ENCODE measurements at regions not wholly inside any gene's neighbourhood (a gene's known extent, or its start where the extent isn't known, plus 50 kb on each side); places are given as distances from the start of the nearest gene placed in this dataset.

- no peak overlapping the region for H3K9ac ChIP-seq (ENCODE audit: low read depth, low read length)
- H3K79me2 ChIP-seq (ENCODE audit: insufficient read depth, low read length), result no peaks in the 10 kb centered on the region
- no peak overlapping the region for H3K4me2 ChIP-seq (ENCODE audit: insufficient read depth, low read length)
- no peak overlapping the region for H3K27ac ChIP-seq (ENCODE audit: low read length)
- ATAC-seq (ENCODE audit: insufficient read depth, low read depth) (no peak), DNase-seq (no peak)
- H3K4me3 ChIP-seq (ENCODE audit: low read depth in 1 of 2, low read length in 2 of 2), result no peak overlapping the region
- no peaks in the 10 kb centered on the region for H3K9me3 ChIP-seq (ENCODE audit: insufficient read depth, low read length, severe bottlenecking)
- no peaks in the 10 kb centered on the region for H3K36me3 ChIP-seq (ENCODE audit: insufficient read depth, low read length)
- TF ChIP-seq EZH2 (IDR thresholded peaks at IDR 0.05; ENCODE audit: borderline replicate concordance, low read depth, low read length, severe bottlenecking), result no peak
- TF ChIP-seq, protein P1, sequence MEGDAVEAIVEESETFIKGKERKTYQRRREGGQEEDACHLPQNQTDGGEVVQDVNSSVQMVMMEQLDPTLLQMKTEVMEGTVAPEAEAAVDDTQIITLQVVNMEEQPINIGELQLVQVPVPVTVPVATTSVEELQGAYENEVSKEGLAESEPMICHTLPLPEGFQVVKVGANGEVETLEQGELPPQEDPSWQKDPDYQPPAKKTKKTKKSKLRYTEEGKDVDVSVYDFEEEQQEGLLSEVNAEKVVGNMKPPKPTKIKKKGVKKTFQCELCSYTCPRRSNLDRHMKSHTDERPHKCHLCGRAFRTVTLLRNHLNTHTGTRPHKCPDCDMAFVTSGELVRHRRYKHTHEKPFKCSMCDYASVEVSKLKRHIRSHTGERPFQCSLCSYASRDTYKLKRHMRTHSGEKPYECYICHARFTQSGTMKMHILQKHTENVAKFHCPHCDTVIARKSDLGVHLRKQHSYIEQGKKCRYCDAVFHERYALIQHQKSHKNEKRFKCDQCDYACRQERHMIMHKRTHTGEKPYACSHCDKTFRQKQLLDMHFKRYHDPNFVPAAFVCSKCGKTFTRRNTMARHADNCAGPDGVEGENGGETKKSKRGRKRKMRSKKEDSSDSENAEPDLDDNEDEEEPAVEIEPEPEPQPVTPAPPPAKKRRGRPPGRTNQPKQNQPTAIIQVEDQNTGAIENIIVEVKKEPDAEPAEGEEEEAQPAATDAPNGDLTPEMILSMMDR (IDR thresholded peaks at IDR 0.05; ENCODE audit: borderline replicate concordance, extremely low read depth, low read length, poor library complexity, severe bottlenecking), result no peak
- no peaks in the 10 kb centered on the region for H3K4me1 ChIP-seq (ENCODE audit: insufficient read depth, low read length)
- no peaks in the 10 kb centered on the region for H4K20me1 ChIP-seq (ENCODE audit: insufficient read depth, low read length)
- H2AFZ ChIP-seq (ENCODE audit: low read depth, low read length), result no peak overlapping the region
- no peaks in the 10 kb centered on the region for H3K27me3 ChIP-seq (ENCODE audit: insufficient read depth, low read length, poor library complexity)
Observed at GRCh38 chr4:101501421-101501820, 154.1 kb upstream of the PPP3CA start.

GRCh38 chr4:101500742-101501141 is 153.4 kb upstream of the PPP3CA start:
- Histone ChIP-seq H3K4me1 (ENCODE audit: insufficient read depth, low read length) (no peaks in the 10 kb centered on the region), H3K27me3 (ENCODE audit: insufficient read depth, low read length, poor library complexity) (no peaks in the 10 kb centered on the region), H3K36me3 (ENCODE audit: insufficient read depth, low read length) (no peaks in the 10 kb centered on the region), H3K4me2 (ENCODE audit: insufficient read depth, low read length) (no peak overlapping the region), H3K9me3 (ENCODE audit: insufficient read depth, low read length, severe bottlenecking) (no peaks in the 10 kb centered on the region), H4K20me1 (ENCODE audit: insufficient read depth, low read length) (no peaks in the 10 kb centered on the region), H3K4me3 (ENCODE audit: low read depth in 1 of 2, low read length in 2 of 2) (no peak overlapping the region), H3K9ac (ENCODE audit: low read depth, low read length) (no peak overlapping the region), H3K27ac (ENCODE audit: low read length) (no peak overlapping the region), H2AFZ (ENCODE audit: low read depth, low read length) (no peak overlapping the region), H3K79me2 (ENCODE audit: insufficient read depth, low read length) (no peaks in the 10 kb centered on the region)
- no peak for TF ChIP-seq EZH2 (IDR thresholded peaks at IDR 0.05; ENCODE audit: borderline replicate concordance, low read depth, low read length, severe bottlenecking)
- TF ChIP-seq, protein P1 (IDR thresholded peaks at IDR 0.05; ENCODE audit: borderline replicate concordance, extremely low read depth, low read length, poor library complexity, severe bottlenecking), result no peak
- ATAC-seq (ENCODE audit: insufficient read depth, low read depth) (no peak), DNase-seq (no peak)

DNA sequence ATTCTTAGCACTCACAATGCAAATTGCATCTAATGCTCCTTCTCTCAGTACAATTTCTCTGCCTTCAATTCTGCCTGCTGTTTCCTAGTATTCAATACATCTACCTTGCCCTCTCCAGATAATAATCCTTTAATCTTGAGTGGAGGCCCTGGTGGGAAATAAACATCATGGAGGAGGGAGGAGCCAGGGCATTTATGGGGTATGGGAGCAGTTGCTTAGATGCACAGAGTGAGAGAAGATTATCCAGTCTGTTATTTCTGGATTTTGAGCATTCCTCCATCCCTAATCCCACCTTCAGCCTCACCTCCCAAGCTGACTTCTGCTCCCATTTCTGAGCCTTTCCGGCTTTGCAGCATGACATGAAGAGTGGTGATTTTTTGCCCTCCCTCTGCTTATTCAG is 127.9 kb upstream of the PPP3CA start:
- no peak for TF ChIP-seq EZH2 (IDR thresholded peaks at IDR 0.05; ENCODE audit: borderline replicate concordance, low read depth, low read length, severe bottlenecking)
- TF ChIP-seq, protein P1 (IDR thresholded peaks at IDR 0.05; ENCODE audit: borderline replicate concordance, extremely low read depth, low read length, poor library complexity, severe bottlenecking), result no peak
- Histone ChIP-seq H3K4me2 (ENCODE audit: insufficient read depth, low read length) (no peak overlapping the region), H3K4me3 (ENCODE audit: low read depth in 1 of 2, low read length in 2 of 2) (no peak overlapping the region), H3K27me3 (ENCODE audit: insufficient read depth, low read length, poor library complexity) (no peaks in the 10 kb centered on the region), H3K4me1 (ENCODE audit: insufficient read depth, low read length) (no peaks in the 10 kb centered on the region), H3K9ac (ENCODE audit: low read depth, low read length) (no peak overlapping the region), H2AFZ (ENCODE audit: low read depth, low read length) (no peak overlapping the region), H3K79me2 (ENCODE audit: insufficient read depth, low read length) (no peaks in the 10 kb centered on the region), H3K9me3 (ENCODE audit: insufficient read depth, low read length, severe bottlenecking) (no peaks in the 10 kb centered on the region), H3K27ac (ENCODE audit: low read length) (no peak overlapping the region), H4K20me1 (ENCODE audit: insufficient read depth, low read length) (no peaks in the 10 kb centered on the region), H3K36me3 (ENCODE audit: insufficient read depth, low read length) (no peaks in the 10 kb centered on the region)
- DNase-seq, result no peak
- no peak for ATAC-seq (ENCODE audit: insufficient read depth, low read depth)

DNA sequence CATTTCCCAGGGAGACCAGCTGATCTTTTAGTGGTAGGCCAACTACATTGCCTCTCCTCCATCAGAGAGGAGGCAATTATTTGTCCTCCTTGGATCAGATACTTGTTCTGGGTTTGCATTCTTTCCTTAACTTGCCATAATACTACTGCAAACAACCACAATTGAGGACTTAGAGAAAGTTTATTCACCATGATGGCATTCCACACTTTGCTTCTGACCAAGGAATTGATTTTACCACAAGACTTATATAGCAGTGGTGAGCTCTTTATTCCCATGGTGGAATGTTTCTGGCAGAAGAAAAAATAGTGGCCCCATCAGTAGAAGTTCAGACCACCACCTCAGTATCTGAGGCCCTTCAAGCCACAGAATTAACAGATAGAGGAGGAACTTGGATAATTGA is 123.9 kb upstream of the PPP3CA start:
- H3K4me2 ChIP-seq (ENCODE audit: insufficient read depth, low read length), result no peak overlapping the region
- no peaks in the 10 kb centered on the region for H3K27me3 ChIP-seq (ENCODE audit: insufficient read depth, low read length, poor library complexity)
- H3K79me2 ChIP-seq (ENCODE audit: insufficient read depth, low read length), result no peaks in the 10 kb centered on the region
- ATAC-seq (ENCODE audit: insufficient read depth, low read depth), result no peak
- no peak overlapping the region for H3K9ac ChIP-seq (ENCODE audit: low read depth, low read length)
- no peak overlapping the region for H2AFZ ChIP-seq (ENCODE audit: low read depth, low read length)
- H3K4me3 ChIP-seq (ENCODE audit: low read depth in 1 of 2, low read length in 2 of 2), result no peak overlapping the region
- no peaks in the 10 kb centered on the region for H3K36me3 ChIP-seq (ENCODE audit: insufficient read depth, low read length)
- H3K27ac ChIP-seq (ENCODE audit: low read length), result no peak overlapping the region
- TF ChIP-seq EZH2 (IDR thresholded peaks at IDR 0.05; ENCODE audit: borderline replicate concordance, low read depth, low read length, severe bottlenecking), result no peak
- TF ChIP-seq, protein P1 (IDR thresholded peaks at IDR 0.05; ENCODE audit: borderline replicate concordance, extremely low read depth, low read length, poor library complexity, severe bottlenecking), result no peak
- H3K4me1 ChIP-seq (ENCODE audit: insufficient read depth, low read length), result no peaks in the 10 kb centered on the region
- no peaks in the 10 kb centered on the region for H3K9me3 ChIP-seq (ENCODE audit: insufficient read depth, low read length, severe bottlenecking)
- DNase-seq, result no peak
- no peaks in the 10 kb centered on the region for H4K20me1 ChIP-seq (ENCODE audit: insufficient read depth, low read length)
